GM13977 (cell line): ENCODE measurements at regions not wholly inside any gene's neighbourhood (a gene's known extent, or its start where the extent isn't known, plus 50 kb on each side); places are given as distances from the start of the nearest gene placed in this dataset.
A peak's percentile ranks its signal among the peaks of the same experiment; 100 is the strongest.

Source experiments
- DNase-seq: peaks from one replicate; pipeline ENCODE4 v3.0.0; 2012; ENCODE audit warnings: low spot score
- in situ Hi-C: fragments of 300-500 bp; cut with MboI; formaldehyde crosslinking; loops from one replicate; pipeline ENCODE4 v1.12.0; 2022; ENCODE audit warnings: low sequenced_read_pairs, low pct_unique_long_range_greater_than_20kb, mixed read lengths, inconsistent platforms; ENCODE audit not compliant: unreplicated experiment
- TF ChIP-seq, protein P1 (sequence below): IDR thresholded peaks from 2 replicates; pipeline ENCODE4 v1.5.1; 2012; ENCODE audit warnings: mild to moderate bottlenecking, control low read depth; ENCODE audit not compliant: insufficient read depth; ENCODE audit errors: extremely low read depth, missing control alignments

DNA sequence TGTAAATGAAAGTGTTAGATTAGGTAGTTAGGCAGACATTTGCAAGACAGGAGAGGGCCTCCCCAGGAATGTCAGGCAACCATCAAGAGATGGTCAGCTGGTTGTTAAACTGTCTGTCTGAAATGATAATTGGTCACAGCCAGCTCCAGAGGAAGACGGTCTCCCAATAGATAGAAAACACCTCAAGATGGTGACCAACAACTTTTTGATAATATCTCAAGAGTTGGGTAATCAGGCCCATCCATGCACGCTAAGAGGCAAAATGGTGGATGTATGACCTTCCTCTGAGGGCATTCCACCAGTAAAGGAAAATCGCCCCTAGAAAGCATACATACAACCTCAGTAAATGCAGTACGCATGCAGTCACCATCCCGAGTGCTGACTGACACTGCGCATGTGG, 118.2 kb downstream of the MAP3K21 start:
- TF ChIP-seq, protein P1, sequence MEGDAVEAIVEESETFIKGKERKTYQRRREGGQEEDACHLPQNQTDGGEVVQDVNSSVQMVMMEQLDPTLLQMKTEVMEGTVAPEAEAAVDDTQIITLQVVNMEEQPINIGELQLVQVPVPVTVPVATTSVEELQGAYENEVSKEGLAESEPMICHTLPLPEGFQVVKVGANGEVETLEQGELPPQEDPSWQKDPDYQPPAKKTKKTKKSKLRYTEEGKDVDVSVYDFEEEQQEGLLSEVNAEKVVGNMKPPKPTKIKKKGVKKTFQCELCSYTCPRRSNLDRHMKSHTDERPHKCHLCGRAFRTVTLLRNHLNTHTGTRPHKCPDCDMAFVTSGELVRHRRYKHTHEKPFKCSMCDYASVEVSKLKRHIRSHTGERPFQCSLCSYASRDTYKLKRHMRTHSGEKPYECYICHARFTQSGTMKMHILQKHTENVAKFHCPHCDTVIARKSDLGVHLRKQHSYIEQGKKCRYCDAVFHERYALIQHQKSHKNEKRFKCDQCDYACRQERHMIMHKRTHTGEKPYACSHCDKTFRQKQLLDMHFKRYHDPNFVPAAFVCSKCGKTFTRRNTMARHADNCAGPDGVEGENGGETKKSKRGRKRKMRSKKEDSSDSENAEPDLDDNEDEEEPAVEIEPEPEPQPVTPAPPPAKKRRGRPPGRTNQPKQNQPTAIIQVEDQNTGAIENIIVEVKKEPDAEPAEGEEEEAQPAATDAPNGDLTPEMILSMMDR = no peak
- no peak for DNase-seq
- in situ Hi-C loops = no loop called here

DNA sequence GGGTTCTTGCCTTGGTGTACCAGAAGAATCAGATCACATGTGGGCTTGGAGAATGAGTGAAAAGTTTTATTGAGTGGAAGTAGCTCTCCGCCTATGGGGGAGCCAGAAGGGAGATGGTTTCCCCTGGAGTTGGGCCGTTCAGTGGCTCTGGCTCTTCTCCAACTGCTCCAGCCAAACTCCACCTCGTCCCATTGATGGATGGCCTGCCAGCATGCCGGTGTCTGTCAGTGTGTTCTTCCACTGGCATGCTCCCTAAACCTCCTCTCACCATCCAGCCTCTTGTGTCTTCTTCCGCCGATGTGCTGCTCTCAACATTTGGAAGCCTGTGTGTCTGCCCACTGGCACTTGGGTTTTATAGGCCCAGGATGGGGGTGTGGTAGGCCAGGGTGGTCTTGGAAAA, 119.4 kb downstream of the MAP3K21 start:
- DNase-seq = no peak
- in situ Hi-C loops = no loop called here
- TF ChIP-seq, protein P1 = no peak

DNA sequence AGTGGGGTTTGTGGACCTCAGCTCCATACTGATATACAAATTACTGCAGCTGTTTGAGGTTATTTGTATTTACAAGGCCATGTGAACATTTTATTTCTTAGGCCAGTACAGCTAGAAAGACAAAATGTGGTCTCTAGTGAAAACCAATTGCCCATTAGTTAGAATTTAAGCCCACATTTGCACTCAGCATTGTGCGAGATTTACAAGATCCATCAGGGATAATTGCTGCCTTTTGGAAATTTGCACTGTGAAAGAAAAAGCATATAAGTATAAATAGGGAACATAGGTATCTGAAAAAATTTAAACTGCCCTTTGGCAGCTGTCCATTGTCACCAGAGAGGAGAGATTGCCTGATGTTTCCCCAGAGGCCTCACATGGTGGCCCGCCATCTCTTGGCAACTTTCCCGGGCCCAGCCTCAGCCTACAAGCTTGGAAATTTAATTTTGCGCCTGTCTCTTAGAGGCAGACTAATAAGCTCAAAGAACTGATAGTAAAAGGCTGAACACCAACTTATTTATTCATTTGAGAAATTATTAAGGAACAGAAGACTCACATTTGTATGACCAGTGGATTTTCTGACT, 120.7 kb downstream of the MAP3K21 start:
- DNase-seq = no peak
- in situ Hi-C loops = no loop called here
- TF ChIP-seq, protein P1 = no peak

DNA sequence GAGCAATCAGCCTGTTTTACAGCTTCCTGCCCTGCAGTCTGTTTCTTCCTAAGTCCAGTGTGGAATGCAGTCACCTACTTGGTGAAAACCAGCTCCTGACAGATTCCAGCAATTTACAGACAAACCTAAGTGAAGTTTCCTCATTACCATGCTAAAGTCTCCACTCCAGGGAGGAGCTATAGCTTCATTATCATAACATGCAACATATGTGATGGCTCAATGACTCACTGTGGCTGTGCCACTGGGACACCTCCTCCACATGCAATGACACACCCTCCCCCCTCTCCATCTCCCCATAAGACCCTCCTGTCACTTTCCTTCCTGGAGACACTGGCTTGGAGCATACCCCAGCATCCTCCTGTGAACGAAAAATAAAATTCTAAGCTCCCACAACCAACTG, 125.2 kb downstream of the MAP3K21 start:
- DNase-seq = no peak
- TF ChIP-seq, protein P1 = no peak
- in situ Hi-C loops = no loop called here

DNA sequence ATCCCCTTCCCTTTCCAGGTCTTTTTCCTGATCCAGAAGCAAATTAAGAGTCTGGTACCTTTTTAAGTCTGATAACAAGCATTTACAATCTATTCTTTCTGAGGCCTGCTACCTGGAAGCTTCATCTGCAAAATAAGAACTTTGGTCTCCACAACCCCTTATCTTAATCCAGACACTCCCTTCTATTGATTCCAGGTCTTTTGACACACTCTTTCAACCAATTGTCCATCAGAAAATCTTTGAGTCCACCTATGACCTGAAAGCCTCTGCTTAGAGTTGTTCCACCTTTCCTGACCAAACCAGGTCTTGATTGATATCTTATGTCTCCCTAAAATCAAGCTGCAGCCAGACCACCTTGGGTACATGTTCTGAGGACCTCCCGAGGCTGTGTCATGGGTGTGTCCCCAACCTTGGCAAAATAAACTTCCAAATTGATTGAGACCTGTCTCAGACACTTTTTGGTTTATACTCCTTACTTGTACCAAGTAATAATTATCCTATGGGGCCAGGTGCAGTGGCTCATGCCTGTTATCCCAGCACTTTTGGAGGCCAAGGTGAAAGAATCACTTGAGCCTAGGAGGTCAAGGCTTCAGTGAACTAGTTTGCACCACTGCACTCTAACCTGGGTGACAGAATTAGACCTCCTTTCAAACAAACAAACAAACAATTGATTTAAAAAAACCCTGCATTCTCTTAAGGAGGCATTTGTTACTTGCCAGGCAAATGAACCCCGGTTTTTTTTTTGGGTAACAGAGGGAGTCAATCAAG, 126.1 kb downstream of the MAP3K21 start:
- TF ChIP-seq, protein P1 = no peak
- in situ Hi-C loops = no loop called here
- DNase-seq = no peak

DNA sequence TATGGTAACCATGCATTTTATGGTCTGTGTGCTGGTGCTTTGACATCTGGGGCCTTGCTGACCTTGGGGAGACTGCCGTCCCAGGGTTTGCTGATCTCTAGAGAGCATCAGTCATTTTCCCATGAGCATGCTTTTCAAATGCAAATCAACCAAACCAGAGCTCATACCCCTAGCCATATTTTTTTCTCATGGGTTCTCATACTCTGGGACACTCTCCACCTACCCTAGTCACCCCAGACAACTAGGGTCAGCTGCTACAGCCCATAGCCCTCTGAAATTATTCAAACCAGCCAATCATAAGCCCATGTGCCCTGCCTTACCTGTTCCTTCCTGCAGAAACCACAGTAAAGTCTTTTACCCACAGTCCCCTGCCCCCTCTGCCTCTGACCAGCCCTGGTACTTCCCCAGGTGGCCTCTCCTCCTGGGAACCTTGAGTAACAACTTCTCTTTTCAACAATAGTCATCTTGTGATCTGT, 132.0 kb downstream of the MAP3K21 start:
- peak; percentile 56 for DNase-seq
- in situ Hi-C loops = no loop called here
- TF ChIP-seq, protein P1 = no peak
